Progenitor cell of endocrine pancreas (in vitro differentiated cells): ENCODE measurements at regions not wholly inside any gene's neighbourhood (a gene's known extent, or its start where the extent isn't known, plus 50 kb on each side); places are given as distances from the start of the nearest gene placed in this dataset.

Experiments
- DNase-seq: peaks from one replicate; pipeline ENCODE4 v3.0.0; 2021; ENCODE audit warnings: low spot score; ENCODE audit not compliant: unreplicated experiment
- H3K27ac Mint-ChIP-seq: 2 replicates; pipeline ENCODE4 v1.8.0; 2021; ENCODE audit warnings: mild to moderate bottlenecking, moderate library complexity, mixed read lengths
- H3K27me3 Mint-ChIP-seq: 2 replicates; pipeline ENCODE4 v1.8.0; 2021; ENCODE audit warnings: mixed read lengths
- H3K36me3 Mint-ChIP-seq: 2 replicates; pipeline ENCODE4 v1.8.0; 2022; ENCODE audit warnings: mixed read lengths; ENCODE audit not compliant: insufficient read depth
- H3K4me1 Mint-ChIP-seq: 2 replicates; pipeline ENCODE4 v1.8.0; 2021; ENCODE audit warnings: low read depth, mixed read lengths
- H3K4me3 Mint-ChIP-seq: 2 replicates; pipeline ENCODE4 v1.8.0; 2021; ENCODE audit warnings: low read depth, mild to moderate bottlenecking, moderate library complexity, mixed read lengths
- H3K9me3 Mint-ChIP-seq: 2 replicates; pipeline ENCODE4 v1.8.0; 2021; ENCODE audit warnings: low read depth, mixed read lengths
- TF ChIP-seq, protein P1 (sequence below): fragments of 200-600 bp; sonication (generic); IDR thresholded peaks from one replicate; pipeline ENCODE4 v1.5.0; 2021; ENCODE audit warnings: antibody characterized with exemption, mild to moderate bottlenecking; ENCODE audit not compliant: unreplicated experiment

DNA sequence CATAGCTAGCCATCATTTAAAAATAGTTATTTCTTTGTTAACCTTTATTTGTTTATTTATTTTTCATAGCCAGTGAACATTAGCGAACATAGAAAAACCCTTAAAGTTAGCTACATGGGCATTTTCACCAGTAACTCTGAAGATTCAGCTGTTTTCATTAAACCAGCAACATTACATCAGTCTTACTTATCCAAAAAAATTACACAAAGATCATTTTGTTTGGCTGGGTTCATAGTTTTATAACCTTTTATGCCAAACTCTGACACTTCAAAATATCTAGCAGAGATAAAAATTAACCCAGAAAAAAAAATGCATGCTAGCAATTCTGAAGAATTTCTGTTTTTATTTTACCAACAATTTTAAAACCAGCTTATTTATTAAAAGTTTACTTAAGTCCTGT lies 784.1 kb downstream of the PCDH18 start:
- TF ChIP-seq, protein P1, sequence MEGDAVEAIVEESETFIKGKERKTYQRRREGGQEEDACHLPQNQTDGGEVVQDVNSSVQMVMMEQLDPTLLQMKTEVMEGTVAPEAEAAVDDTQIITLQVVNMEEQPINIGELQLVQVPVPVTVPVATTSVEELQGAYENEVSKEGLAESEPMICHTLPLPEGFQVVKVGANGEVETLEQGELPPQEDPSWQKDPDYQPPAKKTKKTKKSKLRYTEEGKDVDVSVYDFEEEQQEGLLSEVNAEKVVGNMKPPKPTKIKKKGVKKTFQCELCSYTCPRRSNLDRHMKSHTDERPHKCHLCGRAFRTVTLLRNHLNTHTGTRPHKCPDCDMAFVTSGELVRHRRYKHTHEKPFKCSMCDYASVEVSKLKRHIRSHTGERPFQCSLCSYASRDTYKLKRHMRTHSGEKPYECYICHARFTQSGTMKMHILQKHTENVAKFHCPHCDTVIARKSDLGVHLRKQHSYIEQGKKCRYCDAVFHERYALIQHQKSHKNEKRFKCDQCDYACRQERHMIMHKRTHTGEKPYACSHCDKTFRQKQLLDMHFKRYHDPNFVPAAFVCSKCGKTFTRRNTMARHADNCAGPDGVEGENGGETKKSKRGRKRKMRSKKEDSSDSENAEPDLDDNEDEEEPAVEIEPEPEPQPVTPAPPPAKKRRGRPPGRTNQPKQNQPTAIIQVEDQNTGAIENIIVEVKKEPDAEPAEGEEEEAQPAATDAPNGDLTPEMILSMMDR, result no peak
- H3K27me3 Mint-ChIP-seq, result no peaks in the 10 kb centered on the region
- H3K36me3 Mint-ChIP-seq, result no peaks in the 10 kb centered on the region
- no peaks in the 10 kb centered on the region for H3K4me1 Mint-ChIP-seq
- no peak overlapping the region for H3K4me3 Mint-ChIP-seq
- H3K9me3 Mint-ChIP-seq, result peaks cover 23% of the 10 kb centered on the region
- H3K27ac Mint-ChIP-seq, result no peak overlapping the region
- no peak for DNase-seq

DNA sequence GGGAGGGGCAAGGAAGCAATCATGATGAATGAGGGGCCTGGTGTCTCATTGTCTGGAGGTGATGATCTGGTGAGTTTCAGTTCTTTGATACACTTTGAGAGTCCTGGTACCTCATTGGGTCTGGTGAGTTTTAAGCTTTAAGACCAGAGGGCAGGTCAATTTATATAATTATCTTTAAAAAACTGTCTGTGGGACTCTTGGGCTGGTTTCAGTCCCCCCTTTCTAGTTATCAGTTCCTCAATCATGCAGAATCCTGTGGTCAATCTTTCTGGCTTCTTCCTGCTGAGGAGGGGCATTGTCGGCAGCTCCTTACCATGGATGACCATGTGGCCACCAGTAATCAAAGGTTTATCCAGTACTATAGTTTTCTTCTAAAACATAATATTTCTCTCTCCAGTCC lies 789.1 kb downstream of the PCDH18 start:
- Mint-ChIP-seq H3K27me3 (no peaks in the 10 kb centered on the region), H3K36me3 (no peaks in the 10 kb centered on the region), H3K9me3 (peaks cover 13% of the 10 kb centered on the region), H3K4me3 (no peak overlapping the region), H3K27ac (no peak overlapping the region), H3K4me1 (no peaks in the 10 kb centered on the region)
- TF ChIP-seq, protein P1, result no peak
- DNase-seq, result no peak

DNA sequence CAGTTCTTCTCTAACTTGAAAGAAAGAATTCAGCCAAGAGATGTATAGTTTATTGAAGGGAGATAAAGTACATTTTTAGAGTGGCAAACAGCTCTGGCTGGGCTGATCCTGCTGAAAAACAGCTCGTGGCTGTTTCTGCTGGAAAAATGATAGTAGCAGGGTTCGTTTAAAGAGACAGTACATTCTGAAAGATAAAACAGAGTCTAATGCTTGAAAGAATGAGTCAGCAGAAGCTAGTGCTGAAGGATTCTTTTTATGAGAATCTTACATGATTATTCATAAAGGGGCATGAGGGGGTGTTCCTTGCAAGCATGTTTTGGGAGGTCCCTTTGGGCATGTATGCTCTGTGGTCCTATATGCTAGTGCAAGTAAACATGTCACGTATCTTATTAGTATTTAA lies 790.0 kb downstream of the PCDH18 start:
- Mint-ChIP-seq H3K36me3 (no peaks in the 10 kb centered on the region), H3K4me3 (no peak overlapping the region), H3K4me1 (no peaks in the 10 kb centered on the region), H3K27me3 (no peaks in the 10 kb centered on the region), H3K27ac (no peak overlapping the region), H3K9me3 (peaks cover 13% of the 10 kb centered on the region)
- no peak for DNase-seq
- TF ChIP-seq, protein P1, result no peak

DNA sequence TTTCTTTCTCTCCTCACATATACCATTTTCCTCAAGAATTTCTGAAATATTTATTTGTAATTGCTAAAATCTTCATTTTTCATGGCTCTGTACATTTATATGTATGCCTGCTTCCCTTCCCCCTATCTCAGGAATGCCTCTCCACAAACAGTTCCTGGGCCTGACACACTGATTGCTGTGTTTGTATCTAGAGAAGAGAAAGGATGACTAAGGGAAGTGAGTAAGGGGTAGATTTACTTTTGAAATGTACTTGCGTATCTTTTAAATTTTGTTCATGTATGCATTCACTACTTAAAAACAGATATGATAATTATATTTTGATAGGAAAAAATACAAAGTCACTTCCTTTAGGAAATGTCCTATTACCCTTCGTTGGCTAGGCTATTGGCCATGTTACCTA lies 790.8 kb downstream of the PCDH18 start:
- Mint-ChIP-seq H3K27ac (no peak overlapping the region), H3K27me3 (no peaks in the 10 kb centered on the region), H3K36me3 (no peaks in the 10 kb centered on the region), H3K9me3 (peaks cover 13% of the 10 kb centered on the region), H3K4me1 (no peaks in the 10 kb centered on the region), H3K4me3 (no peak overlapping the region)
- no peak for DNase-seq
- TF ChIP-seq, protein P1, result no peak

DNA sequence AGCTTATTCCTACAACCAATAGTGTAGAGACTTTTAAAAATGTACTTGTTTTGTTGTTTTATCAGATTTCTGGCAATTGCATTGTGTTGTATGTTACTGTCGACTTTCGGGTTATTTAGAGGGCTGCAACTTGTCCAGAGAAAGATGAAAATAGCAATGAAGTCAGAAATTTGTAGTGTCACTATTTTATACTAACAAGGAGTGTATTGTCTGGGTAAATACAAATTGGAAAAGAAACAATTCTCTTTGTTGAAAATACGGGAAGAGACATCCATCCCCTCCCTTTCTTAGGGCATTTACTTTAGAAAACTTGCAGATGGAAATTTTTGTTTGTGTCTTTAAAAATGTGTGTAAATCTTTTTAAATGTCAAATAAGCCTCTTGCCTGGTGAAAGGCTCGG lies 792.0 kb downstream of the PCDH18 start:
- DNase-seq, result no peak
- TF ChIP-seq, protein P1, result no peak
- Mint-ChIP-seq H3K36me3 (no peaks in the 10 kb centered on the region), H3K4me1 (no peaks in the 10 kb centered on the region), H3K27me3 (no peaks in the 10 kb centered on the region), H3K9me3 (peaks cover 11% of the 10 kb centered on the region), H3K4me3 (no peak overlapping the region), H3K27ac (no peak overlapping the region)
